Esophagus squamous epithelium (tissue), 5 donors: ENCODE measurements at regions not wholly inside any gene's neighbourhood (a gene's known extent, or its start where the extent isn't known, plus 50 kb on each side); places are given as distances from the start of the nearest gene placed in this dataset.

ENCODE experiments used
- DNase-seq: peaks from one replicate; lab custom pipeline; 2025; lab: John Stamatoyannopoulos, UW
- H3K27ac ChIP-seq, 4 donors: fragments of 200-600 bp; sonication (generic); one replicate each; pipeline ENCODE4 v1.5.1; 2016 to 2019; ENCODE audit warnings: mild to moderate bottlenecking in 1 of 4
- H3K27me3 ChIP-seq, 4 donors: fragments of 200-600 bp; sonication (generic); 1 replicate in 3 of 4; 2 replicates in 1 of 4; pipeline versions ENCODE4 v1.5.1 to v1.6.0; 2017 to 2021; ENCODE audit warnings: antibody characterized with exemption in 1 of 4
- H3K36me3 ChIP-seq, 3 donors: fragments of 200-600 bp; sonication (generic); one replicate each; pipeline ENCODE4 v1.5.1; 2016 to 2019
- H3K4me1 ChIP-seq, 3 donors: fragments of 200-600 bp; sonication (generic); one replicate each; pipeline ENCODE4 v1.5.1; 2017 to 2019
- H3K4me3 ChIP-seq, 4 donors: fragments of 200-600 bp; sonication (generic); 1 replicate in 3 of 4; 2 replicates in 1 of 4; pipeline ENCODE4 v1.5.1; 2016 to 2019; ENCODE audit warnings: mild to moderate bottlenecking in 2 of 4, moderate library complexity in 1 of 4
- H3K9me3 ChIP-seq, 3 donors: fragments of 200-600 bp; sonication (generic); one replicate each; pipeline ENCODE4 v1.5.1; 2016 to 2019
- POLR2A ChIP-seq, 4 donors: fragments of 450-650 bp; IDR thresholded peaks; one replicate each; pipeline ENCODE4 v1.6.1; 2017; ENCODE audit warnings: antibody characterized with exemption in 4 of 4, mild to moderate bottlenecking in 4 of 4, moderate library complexity in 3 of 4
- WGBS, 2 donors: methylation state at CpG; one replicate each; pipeline ENCODE4 v1.1.5; 2018; 5-methylcytosine and 5-hydroxymethylcytosine counted together
- intact Hi-C: fragments of 100-400 bp; cut with DNase I; formaldehyde crosslinking; loops from one replicate; pipeline ENCODE4 v1.15.0; 2022
- TF ChIP-seq, protein P1 (sequence below), 6 experiments: fragments of 450-650 bp in 4 of 6; fragments of 200-600 bp in 2 of 6; sonication (generic) in 2 of 6; IDR thresholded peaks; one replicate each; pipeline ENCODE4 v1.5.1; 2016 to 2019; ENCODE audit warnings: antibody characterized with exemption in 6 of 6, mild to moderate bottlenecking in 4 of 6, moderate library complexity in 4 of 6
- donor health status: DM: yes; HTN: yes; CAD: no.

DNA sequence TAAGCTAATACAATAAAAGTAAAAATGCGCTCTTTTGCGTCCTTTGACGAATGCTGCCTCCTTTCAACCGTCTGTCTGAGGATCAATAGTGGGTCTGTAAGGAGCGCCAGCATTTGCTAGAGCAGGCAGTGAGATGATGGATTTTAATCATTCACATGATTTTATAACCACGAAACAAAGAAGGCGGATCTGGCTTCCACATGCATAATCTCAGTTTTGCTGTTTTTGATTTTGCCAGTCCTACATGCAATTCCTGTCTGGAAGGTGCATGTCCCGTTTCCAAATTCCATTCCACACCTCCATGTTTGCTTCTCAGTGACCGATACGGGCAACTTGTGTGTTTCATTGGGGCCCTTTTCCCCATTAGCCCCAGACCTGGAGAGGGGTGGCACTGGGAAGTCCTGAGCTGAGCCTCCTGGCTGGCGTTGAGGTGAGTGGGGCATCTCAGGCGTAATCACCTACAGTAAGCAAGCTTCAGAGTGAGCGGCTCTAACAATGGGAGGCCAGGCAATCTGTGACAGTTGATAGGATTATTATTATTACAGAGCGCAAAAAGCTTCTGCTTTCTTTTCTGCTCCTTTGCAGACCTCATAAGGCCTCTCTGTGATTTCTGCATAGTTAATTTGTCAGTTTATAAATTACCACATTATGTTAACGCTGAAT, 405.4 kb downstream of the ZSWIM6 start:
- intact Hi-C loops = no loop called here
- WGBS, 2 donors = 89 to 92% methylated on average over 14 to 15 of the region's 15 CpGs
- Histone ChIP-seq H3K36me3 (no peaks in the 10 kb centered on the region), H3K4me3 (no peak overlapping the region), H3K27me3 (peaks cover 0 to under 1% (median 0%) of the 10 kb centered on the region in 4 donors), H3K27ac (no peak overlapping the region), H3K9me3 (no peaks in the 10 kb centered on the region), H3K4me1 (no peaks in the 10 kb centered on the region)
- no peak for TF ChIP-seq POLR2A (IDR thresholded peaks at IDR 0.05)
- TF ChIP-seq, protein P1, sequence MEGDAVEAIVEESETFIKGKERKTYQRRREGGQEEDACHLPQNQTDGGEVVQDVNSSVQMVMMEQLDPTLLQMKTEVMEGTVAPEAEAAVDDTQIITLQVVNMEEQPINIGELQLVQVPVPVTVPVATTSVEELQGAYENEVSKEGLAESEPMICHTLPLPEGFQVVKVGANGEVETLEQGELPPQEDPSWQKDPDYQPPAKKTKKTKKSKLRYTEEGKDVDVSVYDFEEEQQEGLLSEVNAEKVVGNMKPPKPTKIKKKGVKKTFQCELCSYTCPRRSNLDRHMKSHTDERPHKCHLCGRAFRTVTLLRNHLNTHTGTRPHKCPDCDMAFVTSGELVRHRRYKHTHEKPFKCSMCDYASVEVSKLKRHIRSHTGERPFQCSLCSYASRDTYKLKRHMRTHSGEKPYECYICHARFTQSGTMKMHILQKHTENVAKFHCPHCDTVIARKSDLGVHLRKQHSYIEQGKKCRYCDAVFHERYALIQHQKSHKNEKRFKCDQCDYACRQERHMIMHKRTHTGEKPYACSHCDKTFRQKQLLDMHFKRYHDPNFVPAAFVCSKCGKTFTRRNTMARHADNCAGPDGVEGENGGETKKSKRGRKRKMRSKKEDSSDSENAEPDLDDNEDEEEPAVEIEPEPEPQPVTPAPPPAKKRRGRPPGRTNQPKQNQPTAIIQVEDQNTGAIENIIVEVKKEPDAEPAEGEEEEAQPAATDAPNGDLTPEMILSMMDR (IDR thresholded peaks at IDR 0.05) = no peak
- no peak for DNase-seq

DNA sequence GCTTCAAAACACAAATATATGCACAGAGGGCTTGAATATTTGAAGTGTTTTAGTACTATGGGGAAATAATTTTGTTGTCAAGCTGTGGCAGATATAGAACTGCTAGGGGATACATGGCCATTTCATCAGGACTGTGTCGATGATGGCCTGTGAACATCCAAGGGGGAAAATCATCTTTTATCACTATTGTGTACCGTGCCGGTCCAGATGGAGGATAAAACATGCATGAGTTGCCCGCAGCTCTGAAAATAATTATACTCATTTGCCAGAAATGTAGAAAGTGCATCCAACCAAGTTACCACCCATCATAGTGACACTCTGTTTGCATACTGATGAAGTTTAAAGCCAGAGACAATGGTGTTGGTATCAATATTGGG, 405.9 kb downstream of the ZSWIM6 start:
- H3K27me3 ChIP-seq = no peaks in the 10 kb centered on the region
- intact Hi-C loops = no loop called here
- H3K9me3 ChIP-seq = no peaks in the 10 kb centered on the region
- H3K4me1 ChIP-seq = no peaks in the 10 kb centered on the region
- no peaks in the 10 kb centered on the region for H3K36me3 ChIP-seq
- no peak overlapping the region for H3K4me3 ChIP-seq
- TF ChIP-seq POLR2A (IDR thresholded peaks at IDR 0.05) = no peak
- TF ChIP-seq, protein P1 (IDR thresholded peaks at IDR 0.05) = no peak
- DNase-seq = no peak
- H3K27ac ChIP-seq = no peak overlapping the region
- WGBS, 2 donors = 99 to 100% methylated on average over 4 of the region's 4 CpGs

DNA sequence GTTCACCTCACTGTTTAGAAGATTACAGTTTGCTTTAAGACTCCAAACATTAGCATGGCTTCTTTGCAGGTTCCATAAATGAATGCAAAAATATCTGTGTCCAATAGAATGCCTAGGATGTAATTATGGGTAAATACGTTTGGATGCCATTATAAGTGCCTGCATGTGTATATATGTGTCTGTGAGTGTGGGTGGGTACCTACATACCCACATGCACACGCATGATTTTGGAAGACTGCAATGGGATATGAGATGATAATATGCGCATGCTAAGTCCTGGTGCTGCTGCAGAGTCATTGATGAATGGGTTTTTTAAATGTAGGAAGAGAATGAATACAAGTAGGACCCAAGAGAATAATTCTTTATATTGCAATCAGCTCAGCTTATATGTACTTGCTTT, 406.4 kb downstream of the ZSWIM6 start:
- DNase-seq = no peak
- Histone ChIP-seq H3K36me3 (no peaks in the 10 kb centered on the region), H3K27me3 (no peaks in the 10 kb centered on the region), H3K4me3 (no peak overlapping the region), H3K9me3 (no peaks in the 10 kb centered on the region), H3K27ac (no peak overlapping the region), H3K4me1 (no peaks in the 10 kb centered on the region)
- TF ChIP-seq, protein P1 (IDR thresholded peaks at IDR 0.05) = no peak
- no peak for TF ChIP-seq POLR2A (IDR thresholded peaks at IDR 0.05)
- 87 to 88% methylated on average over 3 of the region's 3 CpGs for WGBS, 2 donors
- intact Hi-C loops = no loop called here

DNA sequence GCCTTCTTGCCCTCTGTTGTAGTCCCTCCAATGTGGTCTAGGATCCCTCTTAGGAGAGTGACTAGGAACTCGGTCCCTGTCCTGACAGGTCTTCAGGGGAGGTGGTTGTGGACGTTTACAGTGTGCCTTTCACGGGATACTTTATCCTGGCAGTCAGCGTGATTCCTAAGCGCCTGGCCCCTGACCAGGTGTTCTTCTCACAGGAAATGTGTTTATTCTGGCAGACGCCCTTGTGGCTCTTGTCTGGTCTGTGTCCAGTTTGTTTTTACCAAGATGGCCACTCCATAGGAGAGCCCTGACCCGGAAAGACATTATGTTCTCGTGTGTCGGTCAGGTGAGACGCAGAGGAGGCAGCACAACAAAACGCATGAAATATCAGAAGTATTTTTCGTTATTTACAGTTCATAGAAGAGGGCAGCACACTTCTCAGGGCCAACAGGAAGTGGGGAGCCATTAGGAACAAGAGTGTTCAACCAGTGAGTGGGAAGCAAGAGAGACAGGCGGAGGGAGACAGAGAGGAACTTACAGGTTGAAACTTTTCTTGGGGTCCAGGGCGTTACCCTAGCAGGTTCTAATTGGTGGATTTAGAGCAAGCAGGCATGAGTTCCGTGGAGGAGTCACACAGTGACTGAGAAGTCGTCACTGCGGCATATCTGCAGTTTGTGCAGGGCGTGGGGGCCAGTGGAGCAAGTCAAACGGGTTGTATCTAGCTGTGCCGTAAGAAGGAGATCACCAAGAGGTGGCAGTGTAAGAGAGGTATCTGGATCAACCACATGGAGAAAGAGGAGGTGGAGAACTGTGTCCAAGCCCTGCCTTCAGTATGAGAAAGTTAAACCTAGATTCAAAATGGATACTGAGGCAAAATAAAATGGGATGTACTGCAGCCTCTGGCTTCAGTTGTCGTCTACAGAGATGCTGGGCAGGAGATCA, 412.9 kb downstream of the ZSWIM6 start:
- no peaks in the 10 kb centered on the region for H3K27me3 ChIP-seq
- no peaks in the 10 kb centered on the region for H3K9me3 ChIP-seq
- no peak for TF ChIP-seq POLR2A (IDR thresholded peaks at IDR 0.05)
- TF ChIP-seq, protein P1 (IDR thresholded peaks at IDR 0.05) = peak in 2 of 6 experiments; percentile 13 to 44
- H3K4me3 ChIP-seq = no peak overlapping the region
- intact Hi-C loops = no loop called here
- no peak overlapping the region for H3K27ac ChIP-seq
- WGBS, 2 donors = 64 to 71% methylated on average over 18 to 19 of the region's 21 CpGs
- DNase-seq = no peak
- H3K36me3 ChIP-seq = no peaks in the 10 kb centered on the region
- H3K4me1 ChIP-seq = no peaks in the 10 kb centered on the region
